GM12878 (cell line): ENCODE measurements at regions not wholly inside any gene's neighbourhood (a gene's known extent, or its start where the extent isn't known, plus 50 kb on each side); places are given as distances from the start of the nearest gene placed in this dataset.

Source experiments
- ATAC-seq: fragments of 200-7000 bp; cut with Tn5 transposase; 3 replicates; pipeline ENCODE4 v1.9.1; 2020; ENCODE audit warnings: mild to moderate bottlenecking, moderate library complexity
- BruUV-seq: library from RNA; stranded (reverse); fragments of 400-500 nt; replicated peaks from 2 replicates; lab custom pipeline; 2021; lab: Mats Ljungman, UMichigan
- CTCF ChIA-PET: fragments of 300-600 bp; sonication (Branson Sonifier 250); formaldehyde crosslinking; extraction: SDS; loops from one replicate; lab custom pipeline; 2021; ENCODE audit warnings: inconsistent platforms; lab: Yijun Ruan, JAX
- POLR2A ChIA-PET: fragments of 350-600 bp; formaldehyde crosslinking; extraction: SDS; loops from one replicate; lab custom pipeline; 2021; ENCODE audit warnings: inconsistent platforms; lab: Charles Lee
- RAD21 ChIA-PET: fragments of 300-600 bp; sonication (Branson Sonifier 250); formaldehyde crosslinking; loops from one replicate; lab custom pipeline; 2023; ENCODE audit warnings: antibody characterized with exemption; ENCODE audit not compliant: unreplicated experiment; lab: Charles Lee
- SMC1A ChIA-PET: fragments of 300-600 bp; sonication (Branson Sonifier 250); formaldehyde crosslinking; loops from one replicate; lab custom pipeline; 2023; ENCODE audit not compliant: unreplicated experiment, uncharacterized antibody; lab: Charles Lee
- DNase-seq: peaks from one replicate; pipeline ENCODE4 v3.0.0-alpha.2; 2011; ENCODE audit warnings: low read depth, low spot score
- FAIRE-seq: peaks from 3 replicates; lab custom pipeline; 2011; peaks lifted over from hg19 to GRCh38; lab: Jason Lieb, UNC
- H2AFZ ChIP-seq: 2 replicates; pipeline ENCODE4 v1.6.0; 2011; ENCODE audit warnings: low read depth, low read length, control low read depth; ENCODE audit not compliant: control insufficient read depth
- H3K27ac ChIP-seq: 2 replicates; pipeline ENCODE4 v1.5.1; 2011; ENCODE audit warnings: control low read depth; ENCODE audit not compliant: control insufficient read depth, insufficient read depth
- H3K27me3 ChIP-seq, 2 experiments: replicated peaks in 1 of 2; 2 replicates each; pipeline versions ENCODE4 v1.6.0 to v1.6.1; 2011; ENCODE audit warnings: low read length in 1 of 2; ENCODE audit not compliant: control insufficient read depth in 2 of 2, insufficient read depth in 2 of 2
- H3K36me3 ChIP-seq, 2 experiments: 2 replicates each; pipeline ENCODE4 v1.5.1; 2011; ENCODE audit warnings: low read length in 1 of 2; ENCODE audit not compliant: control insufficient read depth in 2 of 2, insufficient read depth in 2 of 2
- H3K4me1 ChIP-seq: 2 replicates; pipeline ENCODE4 v1.6.1; 2011; ENCODE audit warnings: mild to moderate bottlenecking, low read length, moderate library complexity, mixed read lengths; ENCODE audit not compliant: control insufficient read depth, insufficient read depth
- H3K4me2 ChIP-seq: 2 replicates; pipeline ENCODE4 v1.6.0; 2011; ENCODE audit warnings: control low read depth; ENCODE audit not compliant: control insufficient read depth, insufficient read depth
- H3K4me3 ChIP-seq: fragments of 200-600 bp; sonication (generic); 2 replicates; pipeline ENCODE4 v1.5.1; 2016
- H3K79me2 ChIP-seq: 2 replicates; pipeline ENCODE4 v1.6.0; 2011; ENCODE audit warnings: low read length; ENCODE audit not compliant: control insufficient read depth, insufficient read depth
- H3K9ac ChIP-seq: 2 replicates; pipeline ENCODE4 v1.8.0; 2011; ENCODE audit warnings: low read length, control low read depth, mixed read lengths; ENCODE audit not compliant: control insufficient read depth, insufficient read depth
- H3K9me3 ChIP-seq: replicated peaks from 3 replicates; pipeline ENCODE4 v1.5.1; 2011; ENCODE audit warnings: mild to moderate bottlenecking, low read length; ENCODE audit not compliant: control insufficient read depth, insufficient read depth
- H4K20me1 ChIP-seq: 2 replicates; pipeline ENCODE4 v1.6.0; 2011; ENCODE audit not compliant: control insufficient read depth, insufficient read depth
- ETV6 ChIP-seq, 2 experiments: fragments of 450-650 bp in 1 of 2; IDR thresholded peaks in 1 of 2; conservative IDR thresholded peaks in 1 of 2; 2 replicates each; pipeline ENCODE4 v1.6.1; 2014; ENCODE audit warnings: antibody characterized with exemption in 1 of 2, borderline replicate concordance in 1 of 2, low read depth in 1 of 2, mild to moderate bottlenecking in 1 of 2, moderate library complexity in 1 of 2
- WGBS: methylation state at CpG from one replicate; pipeline ENCODE4 v1.1.6; 2016; ENCODE audit warnings: low lambda C conversion rate; ENCODE audit not compliant: insufficient replicate concordance, insufficient coverage; ENCODE audit errors: missing lambda C conversion rate; 5-methylcytosine and 5-hydroxymethylcytosine counted together
- in situ Hi-C: fragments of 300-500 bp; cut with MboI; formaldehyde crosslinking; loops from 9 replicates; pipeline ENCODE4 v1.14.3; 2018; ENCODE audit warnings: mixed read lengths
- intact Hi-C: fragments of 100-400 bp; cut with micrococcal nuclease; formaldehyde crosslinking; loops from one replicate; pipeline ENCODE4 v1.14.2; 2022; ENCODE audit not compliant: unreplicated experiment
- TF ChIP-seq, protein P1 (sequence below): fragments of 450-650 bp; IDR thresholded peaks from 2 replicates; pipeline ENCODE4 v1.6.1; 2017; ENCODE audit warnings: low read depth, mild to moderate bottlenecking, moderate library complexity

DNA sequence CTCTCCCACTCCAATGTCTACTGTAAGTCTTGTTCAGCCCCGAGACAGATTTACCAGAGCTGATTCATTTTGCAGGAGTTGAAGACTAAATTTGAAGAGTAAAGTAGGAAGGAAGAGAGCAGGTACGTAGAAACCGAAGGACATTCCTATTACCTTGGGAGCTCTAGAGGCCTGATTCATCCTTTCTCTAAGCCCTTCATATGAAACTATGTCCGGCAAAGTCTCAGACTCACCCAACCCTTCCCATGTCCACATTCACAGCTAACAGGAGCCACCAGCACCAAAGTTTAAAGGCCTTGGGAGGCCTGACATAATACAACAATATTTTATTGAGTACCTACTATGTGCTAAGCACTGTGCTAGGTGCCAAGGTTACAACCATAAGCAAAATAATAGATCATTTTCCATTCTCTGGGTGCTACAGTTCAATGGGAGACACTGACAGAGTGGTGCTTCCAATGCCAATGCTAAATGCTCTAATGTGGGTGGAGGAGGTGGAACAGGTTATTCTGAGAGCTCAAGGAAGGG, 86.6 kb downstream of the PHLDA1 start:
- SMC1A ChIA-PET = interaction anchor here (1.0 to 6.1 kb wide), 13 partner anchors 10 to 385 kb away, joined by 3 to 44 read pairs (median 4); no protein-coding TSS in a partner anchor

More for the DNA sequence above, 86.6 kb downstream of the PHLDA1 start:
- intact Hi-C loops (loop anchor here (1.0 to 2.0 kb wide), 3 partner anchors 11 to 86 kb away; partner anchors contain the start of gene PHLDA1), in situ Hi-C loops (no loop called here)
- Histone ChIP-seq H3K27ac (peak overlapping the region; percentile 10), H3K4me3 (no peak overlapping the region), H3K9me3 (no peaks in the 10 kb centered on the region; the same call in 2 of the 3 replicates), H3K4me2 (peak overlapping the region; percentile 56; the same call in 1 of the 2 replicates), H3K9ac (no peak overlapping the region), H3K79me2 (no peaks in the 10 kb centered on the region), H4K20me1 (no peaks in the 10 kb centered on the region), H2AFZ (no peak overlapping the region), H3K27me3 (no peaks in the 10 kb centered on the region), H3K36me3 (no peaks in the 10 kb centered on the region), H3K4me1 (peaks cover 18% of the 10 kb centered on the region)
- CTCF ChIA-PET = interaction anchor here (0.8 to 2.0 kb wide), 3 partner anchors 10 to 86 kb away, joined by 3 to 5 read pairs (median 4); partner anchors contain the start of gene PHLDA1
- POLR2A ChIA-PET = interaction anchor here (0.6 to 2.0 kb wide), 4 partner anchors 14 to 51 kb away, joined by 3 to 9 read pairs (median 4); no protein-coding TSS in a partner anchor
- TF ChIP-seq, protein P1, sequence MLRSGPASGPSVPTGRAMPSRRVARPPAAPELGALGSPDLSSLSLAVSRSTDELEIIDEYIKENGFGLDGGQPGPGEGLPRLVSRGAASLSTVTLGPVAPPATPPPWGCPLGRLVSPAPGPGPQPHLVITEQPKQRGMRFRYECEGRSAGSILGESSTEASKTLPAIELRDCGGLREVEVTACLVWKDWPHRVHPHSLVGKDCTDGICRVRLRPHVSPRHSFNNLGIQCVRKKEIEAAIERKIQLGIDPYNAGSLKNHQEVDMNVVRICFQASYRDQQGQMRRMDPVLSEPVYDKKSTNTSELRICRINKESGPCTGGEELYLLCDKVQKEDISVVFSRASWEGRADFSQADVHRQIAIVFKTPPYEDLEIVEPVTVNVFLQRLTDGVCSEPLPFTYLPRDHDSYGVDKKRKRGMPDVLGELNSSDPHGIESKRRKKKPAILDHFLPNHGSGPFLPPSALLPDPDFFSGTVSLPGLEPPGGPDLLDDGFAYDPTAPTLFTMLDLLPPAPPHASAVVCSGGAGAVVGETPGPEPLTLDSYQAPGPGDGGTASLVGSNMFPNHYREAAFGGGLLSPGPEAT = no peak
- TF ChIP-seq ETV6 (conservative IDR thresholded peaks at IDR 0.05 in 1 of 2, IDR thresholded peaks at IDR 0.05 in 1 of 2; ENCODE audit: borderline replicate concordance in 1 of 2, low read depth in 1 of 2) = peak in 1 of 2 experiments; percentile 10; a peak in 1 of 4 replicates
- no peak for ATAC-seq
- BruUV-seq = no TSS peak
- no peak for DNase-seq
- RAD21 ChIA-PET = interaction anchor here (0.6 to 1.9 kb wide), 10 partner anchors 11 to 303 kb away, joined by 3 to 6 read pairs (median 5); partner anchors contain the start of gene PHLDA1
- FAIRE-seq = no peak
- 32% methylated on average over 4 of the region's 4 CpGs for WGBS
